ENCODE measurements at regions not wholly inside any gene's neighbourhood (a gene's known extent, or its start where the extent isn't known, plus 50 kb on each side); places are given as distances from the start of the nearest gene placed in this dataset.

DNA sequence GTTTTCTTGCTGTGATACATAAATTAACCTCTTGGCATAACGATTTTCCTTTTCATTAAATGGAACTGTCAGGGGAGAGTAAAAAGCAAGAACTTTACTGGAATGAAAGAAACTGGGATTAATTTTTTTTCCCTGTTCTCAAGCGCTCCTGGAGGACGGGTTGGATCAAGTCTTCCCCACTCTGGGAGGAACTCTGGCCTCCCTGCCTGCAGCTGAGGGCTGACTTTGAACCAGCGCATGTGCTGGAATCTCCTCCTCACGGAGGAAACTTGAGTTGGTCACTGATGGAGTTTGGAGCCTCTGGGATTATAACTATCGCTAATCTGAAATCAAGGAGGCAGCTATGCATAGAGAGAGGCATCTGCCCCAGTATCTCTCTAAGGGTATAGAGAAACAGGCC, 406.4 kb upstream of the TMEM132C start:
- no peak for DNase-seq (ENCODE audit: low read depth in 2 of 2)

DNA sequence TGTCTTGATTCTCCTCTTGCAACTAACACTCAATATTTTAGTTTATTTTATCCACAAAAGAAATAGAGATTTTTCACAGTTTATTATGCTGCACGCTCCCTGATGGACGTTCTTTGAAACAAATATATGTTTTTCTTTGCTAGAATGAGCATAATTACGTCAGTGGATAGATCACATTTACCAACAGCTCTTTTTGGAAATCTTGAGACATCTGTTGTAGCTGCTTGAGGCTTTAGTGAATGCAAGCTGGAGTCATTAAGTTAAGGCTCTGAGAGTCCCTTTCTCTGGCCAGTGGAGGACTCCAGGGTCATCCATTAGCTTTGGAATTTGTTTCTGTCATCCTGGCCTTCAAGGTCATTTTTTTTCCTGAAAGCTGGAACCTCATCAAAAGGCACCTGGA, 405.6 kb upstream of the TMEM132C start:
- DNase-seq (ENCODE audit: low read depth in 2 of 2), result no peak

- no peak for DNase-seq (ENCODE audit: low read depth in 2 of 2)
These were observed 393.7 kb upstream of the TMEM132C start for GRCh38 chr12:127873306-127873705.

DNA sequence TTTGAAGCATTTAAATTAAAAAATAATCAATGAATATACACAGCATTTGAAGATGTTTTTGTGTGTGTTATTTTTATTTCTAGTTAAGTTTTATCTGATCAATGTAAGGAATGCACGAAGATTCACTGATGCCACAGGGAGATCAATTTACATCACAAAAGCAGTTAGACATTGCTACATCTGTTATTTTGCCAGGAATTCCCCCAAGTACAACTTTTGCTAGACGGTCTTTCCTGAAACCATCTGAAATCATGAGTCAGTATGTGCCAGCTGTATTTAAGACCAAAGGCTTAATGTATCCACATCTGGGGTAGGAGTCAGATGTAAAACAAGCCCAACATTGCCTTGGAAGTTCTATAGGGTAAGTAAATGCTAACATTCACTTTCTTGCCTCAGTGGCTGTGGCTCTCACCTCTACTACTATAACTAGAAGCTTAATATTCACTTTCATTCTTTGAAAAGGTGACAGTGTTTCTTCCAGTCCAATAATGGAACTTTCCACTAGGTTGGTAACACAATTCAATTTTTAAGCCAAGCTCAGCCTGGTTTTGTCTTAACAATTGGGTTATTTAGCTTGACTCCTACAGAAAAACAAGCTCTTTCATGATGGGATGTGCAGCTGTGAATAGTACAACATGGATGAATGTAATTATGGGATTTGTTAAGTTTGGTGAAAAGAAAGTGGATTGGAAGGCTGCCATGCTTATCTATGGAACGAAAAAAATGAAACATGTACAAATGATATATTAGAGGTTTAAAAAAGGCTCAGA, 385.4 kb upstream of the TMEM132C start:
- peak in 1 of 2 experiments; percentile 3 for DNase-seq (ENCODE audit: low read depth in 2 of 2)

- no peak for DNase-seq (ENCODE audit: low read depth in 2 of 2)
These were observed 384.0 kb upstream of the TMEM132C start for GRCh38 chr12:127883013-127883412.

DNA sequence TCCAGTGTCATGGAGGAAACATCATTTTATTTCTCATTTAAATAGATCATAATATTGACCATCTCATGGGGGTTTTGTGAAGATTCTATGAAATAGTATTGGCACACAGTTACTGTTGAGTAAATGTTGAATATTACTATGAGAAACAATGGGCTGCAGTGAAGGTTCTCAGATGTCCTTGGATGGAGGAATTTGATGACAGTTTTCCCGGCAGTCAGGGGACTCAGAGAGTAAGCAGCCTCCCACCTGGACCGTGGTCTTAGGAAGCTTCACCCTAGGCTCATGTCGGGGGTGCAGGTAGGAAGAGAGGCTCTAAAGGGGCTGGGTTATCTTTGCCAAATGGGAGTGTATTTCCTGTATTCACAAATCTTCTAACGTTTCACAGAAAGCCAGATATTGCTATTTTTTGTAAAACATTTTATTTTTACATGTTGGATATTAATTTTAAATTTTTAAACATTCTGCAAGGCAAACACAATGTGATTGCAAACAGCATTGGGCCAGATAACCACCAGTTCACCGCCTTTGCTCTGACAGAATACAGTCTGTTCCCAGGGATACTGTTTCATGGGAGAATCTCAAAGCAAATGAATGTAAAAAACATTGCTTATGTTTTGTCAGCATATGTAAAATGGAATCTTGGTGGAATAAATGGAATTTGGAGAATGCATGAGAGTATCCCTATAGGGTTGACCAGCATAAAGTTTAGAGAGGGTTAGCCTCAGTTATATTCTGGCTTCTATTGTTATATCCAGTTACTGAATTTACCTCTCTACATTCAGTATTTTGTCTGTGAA, 380.8 kb upstream of the TMEM132C start:
- DNase-seq (ENCODE audit: low read depth in 2 of 2), result no peak

DNA sequence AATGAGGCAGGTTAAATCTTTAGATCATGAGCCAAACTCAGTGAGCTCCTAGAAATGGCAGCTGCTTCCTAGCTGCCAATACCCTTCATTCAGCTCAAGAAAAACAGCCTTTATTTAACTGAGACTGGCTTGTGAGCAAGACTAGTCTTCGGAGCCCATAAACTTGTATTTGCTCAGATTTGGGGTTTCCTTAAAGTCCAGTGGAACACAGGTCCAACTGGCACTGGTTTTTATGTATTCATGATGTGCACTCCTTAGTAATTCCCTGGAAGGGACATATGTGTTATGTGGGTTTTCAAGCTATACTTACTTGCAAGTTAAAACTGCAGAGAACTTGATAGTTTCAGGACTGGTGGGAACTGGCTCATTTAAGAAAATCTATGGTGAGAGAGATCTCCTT, 380.1 kb upstream of the TMEM132C start:
- DNase-seq (ENCODE audit: low read depth in 2 of 2), result no peak

DNA sequence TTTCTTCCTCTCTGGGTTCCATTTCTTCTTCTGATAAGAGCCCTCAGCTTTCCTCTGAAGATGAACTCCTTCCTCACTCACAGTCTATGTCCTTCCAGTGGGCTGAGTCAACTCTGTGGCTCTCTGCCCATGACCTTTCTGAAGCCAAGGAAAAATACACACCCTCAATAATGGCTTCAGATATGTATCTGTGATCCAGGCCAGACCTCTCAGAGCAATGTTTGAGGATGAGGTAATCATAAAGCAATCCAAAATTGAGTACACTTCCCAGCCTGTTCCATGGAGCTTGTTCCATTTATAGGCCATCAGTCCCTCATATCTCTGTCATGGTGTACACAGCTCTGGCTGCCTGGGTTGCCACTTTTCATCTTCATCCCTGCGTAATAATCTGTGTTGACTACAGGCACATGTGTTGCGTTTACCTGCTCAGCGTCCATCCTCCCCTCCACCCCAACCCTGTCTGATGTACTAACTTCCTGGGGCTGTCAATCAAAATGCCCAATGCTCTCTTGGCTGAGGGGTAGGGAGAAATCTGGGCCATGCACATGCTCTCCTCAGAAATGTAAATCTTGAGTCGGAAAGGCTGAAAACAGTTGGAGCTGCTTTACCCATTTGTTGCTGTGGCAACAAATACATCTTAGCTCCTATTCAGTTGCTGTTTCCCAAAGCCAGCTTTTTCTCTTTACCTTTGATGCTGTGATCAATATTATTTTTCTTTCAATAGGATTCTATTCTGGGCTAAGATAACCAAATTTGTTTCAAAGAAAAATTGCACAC, 377.8 kb upstream of the TMEM132C start:
- no peak for DNase-seq (ENCODE audit: low read depth in 2 of 2)

DNA sequence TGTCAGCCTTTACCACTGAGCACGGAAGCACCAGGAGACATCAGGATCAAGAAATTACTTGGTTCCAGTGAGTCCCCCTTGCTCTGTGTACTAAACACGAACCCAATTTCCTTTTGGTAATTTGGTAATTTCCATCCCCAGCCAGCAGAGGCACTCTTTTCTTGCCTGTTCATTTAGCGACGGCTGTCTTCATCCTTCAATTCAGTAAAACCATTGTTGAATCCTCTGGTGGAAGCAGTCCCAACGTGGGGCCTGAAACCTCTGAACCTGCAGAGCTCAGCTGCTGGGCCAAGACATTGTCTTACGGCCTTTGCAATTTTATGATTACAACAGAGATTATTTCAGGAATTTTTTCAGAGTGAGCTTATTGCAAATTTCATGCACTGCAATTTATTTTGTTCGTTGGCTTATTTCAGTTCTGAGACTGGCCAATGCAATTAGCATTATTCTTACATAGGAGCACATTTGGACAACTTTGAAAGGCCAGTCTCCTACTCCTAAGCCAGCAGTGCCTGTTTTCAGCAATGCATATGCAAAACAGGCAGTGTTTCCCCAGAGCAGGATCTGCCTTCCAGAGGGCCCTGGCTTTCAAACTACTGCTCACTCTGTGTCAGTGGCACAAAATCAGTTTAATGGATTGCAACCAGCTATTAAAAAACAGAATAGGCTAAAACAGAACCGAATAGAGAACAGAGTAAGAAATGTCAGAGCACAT, 372.9 kb upstream of the TMEM132C start:
- no peak for DNase-seq (ENCODE audit: low read depth in 2 of 2)

DNA sequence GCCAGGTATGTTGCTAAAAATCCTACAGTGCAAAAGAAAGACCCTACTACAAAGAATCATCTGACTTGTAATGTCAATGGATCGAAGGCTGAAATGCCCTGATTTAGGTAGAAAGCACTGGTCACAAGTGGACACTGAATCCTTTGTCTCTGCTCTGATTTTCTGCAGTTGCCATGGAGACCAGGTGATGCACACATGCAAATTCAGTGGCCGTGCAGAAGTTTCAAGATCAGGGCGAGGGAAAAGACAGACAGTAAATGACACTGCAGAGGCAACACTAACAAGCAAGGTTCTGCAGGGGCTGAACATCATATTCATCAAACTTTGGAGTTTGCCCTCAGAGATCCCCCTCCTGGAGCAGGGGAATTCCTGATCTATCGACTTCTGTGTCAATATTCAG, 370.3 kb upstream of the TMEM132C start:
- no peak for DNase-seq (ENCODE audit: low read depth in 2 of 2)

DNA sequence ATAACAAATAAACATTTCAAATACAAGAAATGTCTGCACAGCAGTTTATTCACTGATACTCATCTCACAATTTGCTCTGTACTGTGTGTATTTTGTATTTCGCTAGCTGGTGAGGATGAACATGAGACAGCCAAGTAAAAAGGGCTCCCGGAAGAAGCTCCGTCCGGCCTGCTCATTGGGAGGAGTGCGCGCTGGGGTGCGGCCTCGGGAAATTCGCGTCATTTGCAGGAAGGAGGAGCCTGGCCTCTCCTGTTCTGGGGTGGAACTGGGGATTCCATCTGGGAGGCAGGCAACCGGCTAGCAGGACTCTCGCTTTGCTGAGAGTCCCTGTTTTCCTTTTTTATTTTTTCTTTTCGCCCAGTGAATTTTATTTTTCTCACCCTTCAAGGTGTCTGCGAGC, 368.4 kb upstream of the TMEM132C start:
- DNase-seq (ENCODE audit: low read depth in 2 of 2), result no peak

GRCh38 chr12:127899971-127900370, 367.0 kb upstream of the TMEM132C start:
- DNase-seq (ENCODE audit: low read depth in 2 of 2), result no peak

GRCh38 chr12:127900386-127900785, 366.6 kb upstream of the TMEM132C start:
- no peak for DNase-seq (ENCODE audit: low read depth in 2 of 2)

DNA sequence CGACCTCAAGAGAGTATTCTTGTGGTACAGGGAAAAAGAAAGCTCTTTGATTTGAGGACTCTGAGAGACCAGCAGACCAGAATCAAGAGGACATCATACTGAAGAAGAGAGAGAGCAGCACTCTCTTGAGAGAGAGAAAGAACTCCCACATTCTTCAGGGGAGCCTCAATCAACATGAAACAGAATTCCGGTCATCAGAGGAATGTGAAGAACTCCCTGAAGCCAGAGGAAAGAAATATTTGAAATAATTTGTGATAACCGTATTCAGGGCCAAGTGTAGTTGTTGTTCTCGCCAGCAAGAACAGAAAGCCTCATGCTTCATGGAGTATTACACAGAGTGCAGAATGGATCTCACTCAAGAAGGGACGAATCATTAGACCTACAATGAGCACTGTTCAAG, 363.8 kb upstream of the TMEM132C start:
- DNase-seq (ENCODE audit: low read depth in 2 of 2), result peak; percentile 40 to 46

DNA sequence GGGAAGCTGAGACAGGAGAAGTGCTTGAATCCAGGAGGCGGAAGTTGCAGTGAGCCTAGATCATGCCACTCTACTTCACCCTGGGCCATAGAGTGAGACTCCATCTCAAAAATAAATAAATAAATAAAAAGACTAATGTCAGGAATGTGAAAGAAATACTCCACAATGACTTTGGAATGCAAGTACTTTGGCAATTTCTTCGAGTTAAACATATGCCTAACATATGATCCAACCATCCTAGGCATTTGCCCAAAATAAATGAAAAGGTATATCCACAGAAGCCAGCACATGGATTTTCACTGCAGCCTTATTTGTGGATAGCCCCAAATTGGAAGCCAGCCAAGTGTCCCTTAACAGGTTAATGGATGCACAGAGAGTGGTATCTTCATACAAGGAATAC, 357.9 kb upstream of the TMEM132C start:
- peak; percentile 44 for DNase-seq (ENCODE audit: low read depth in 2 of 2)

- DNase-seq (ENCODE audit: low read depth in 2 of 2), result no peak
These were observed 355.7 kb upstream of the TMEM132C start for GRCh38 chr12:127911291-127911690.

GRCh38 chr12:127912035-127912665, 354.8 kb upstream of the TMEM132C start:
- no peak for DNase-seq (ENCODE audit: low read depth in 2 of 2)

DNA sequence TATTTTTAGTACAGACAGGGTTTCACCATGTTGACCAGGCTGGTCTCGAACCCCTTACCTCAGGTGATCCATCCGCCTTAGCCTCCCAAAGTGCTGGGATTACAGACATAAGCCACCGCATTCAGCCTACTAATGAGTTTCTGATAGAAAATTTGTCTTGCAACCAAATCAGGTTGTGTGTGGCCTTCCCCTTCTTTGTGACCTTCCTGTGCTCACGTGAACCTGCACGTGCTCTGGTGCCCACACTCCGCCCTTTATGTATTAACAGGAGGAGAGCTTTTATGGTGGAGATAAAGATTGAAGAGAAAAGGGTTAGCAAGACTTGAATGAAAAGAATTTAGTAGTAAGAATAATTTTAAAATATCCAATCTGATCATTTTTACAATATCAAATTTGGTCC, 343.5 kb upstream of the TMEM132C start:
- DNase-seq (ENCODE audit: low read depth in 2 of 2), result no peak

GRCh38 chr12:127925971-127926370, 341.0 kb upstream of the TMEM132C start:
- peak; percentile 21 to 22 for DNase-seq (ENCODE audit: low read depth in 2 of 2)

DNA sequence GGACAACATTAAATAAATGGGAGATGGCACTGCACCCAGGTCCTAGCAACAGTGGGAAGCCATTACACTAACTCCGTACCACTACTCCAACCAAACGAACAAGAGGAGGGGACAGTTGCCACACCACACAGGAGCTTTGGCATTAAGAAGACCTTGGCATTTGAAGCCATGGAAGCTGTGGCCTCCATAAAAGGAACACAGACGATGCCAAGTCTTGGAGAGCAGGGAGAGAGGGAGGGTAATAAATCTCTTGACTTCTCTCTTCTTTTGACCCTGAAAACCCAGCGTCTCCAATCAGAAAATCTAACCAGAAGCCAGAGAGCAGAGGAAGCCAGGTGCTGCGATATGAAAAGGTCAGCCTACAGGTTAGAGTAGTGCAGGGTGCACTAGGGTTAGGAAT, 338.8 kb upstream of the TMEM132C start:
- no peak for DNase-seq (ENCODE audit: low read depth in 2 of 2)
